ENCODE measurements at regions not wholly inside any gene's neighbourhood (a gene's known extent, or its start where the extent isn't known, plus 50 kb on each side); places are given as distances from the start of the nearest gene placed in this dataset.

- no peak overlapping the region for H3K27ac ChIP-seq
- TF ChIP-seq ZFX (IDR thresholded peaks at IDR 0.05), result no peak
- TF ChIP-seq, protein P1, sequence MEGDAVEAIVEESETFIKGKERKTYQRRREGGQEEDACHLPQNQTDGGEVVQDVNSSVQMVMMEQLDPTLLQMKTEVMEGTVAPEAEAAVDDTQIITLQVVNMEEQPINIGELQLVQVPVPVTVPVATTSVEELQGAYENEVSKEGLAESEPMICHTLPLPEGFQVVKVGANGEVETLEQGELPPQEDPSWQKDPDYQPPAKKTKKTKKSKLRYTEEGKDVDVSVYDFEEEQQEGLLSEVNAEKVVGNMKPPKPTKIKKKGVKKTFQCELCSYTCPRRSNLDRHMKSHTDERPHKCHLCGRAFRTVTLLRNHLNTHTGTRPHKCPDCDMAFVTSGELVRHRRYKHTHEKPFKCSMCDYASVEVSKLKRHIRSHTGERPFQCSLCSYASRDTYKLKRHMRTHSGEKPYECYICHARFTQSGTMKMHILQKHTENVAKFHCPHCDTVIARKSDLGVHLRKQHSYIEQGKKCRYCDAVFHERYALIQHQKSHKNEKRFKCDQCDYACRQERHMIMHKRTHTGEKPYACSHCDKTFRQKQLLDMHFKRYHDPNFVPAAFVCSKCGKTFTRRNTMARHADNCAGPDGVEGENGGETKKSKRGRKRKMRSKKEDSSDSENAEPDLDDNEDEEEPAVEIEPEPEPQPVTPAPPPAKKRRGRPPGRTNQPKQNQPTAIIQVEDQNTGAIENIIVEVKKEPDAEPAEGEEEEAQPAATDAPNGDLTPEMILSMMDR (conservative IDR thresholded peaks at IDR 0.05), result no peak
Observed at GRCh38 chr13:80787604-80788003, 446.7 kb upstream of the SPRY2 start.

DNA sequence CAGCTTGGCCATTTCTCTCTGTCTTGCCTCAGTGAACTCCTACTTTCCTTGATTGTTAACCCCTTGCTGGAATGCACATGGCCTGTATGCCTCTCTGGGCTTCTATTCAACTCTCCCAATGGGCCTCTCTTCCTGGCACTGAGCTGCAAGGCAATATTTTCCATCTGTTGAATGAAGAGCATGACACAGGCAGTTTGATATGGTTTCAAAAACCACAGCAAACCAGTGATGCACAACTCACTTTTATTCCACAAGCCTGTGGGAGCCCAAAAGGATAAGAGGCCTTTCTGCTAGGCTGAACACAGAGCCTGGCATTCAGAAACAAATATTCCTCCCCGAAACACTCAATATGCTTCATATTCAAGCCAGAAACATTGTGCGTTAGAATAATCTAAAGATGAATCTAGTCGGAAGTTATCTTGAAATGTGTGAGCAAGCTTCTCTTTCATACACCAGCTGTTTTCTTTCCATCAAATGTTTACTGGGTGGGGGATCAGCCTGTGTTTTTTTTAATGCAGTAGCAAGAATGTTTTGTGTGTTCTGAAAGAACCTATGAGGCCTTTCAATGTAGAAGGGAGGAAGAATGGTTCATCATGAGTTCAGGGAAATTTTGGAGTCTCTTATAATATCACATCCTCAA is 443.1 kb upstream of the SPRY2 start:
- TF ChIP-seq, protein P1 (conservative IDR thresholded peaks at IDR 0.05), result no peak
- no peak for TF ChIP-seq ZFX (IDR thresholded peaks at IDR 0.05)
- no peak overlapping the region for H3K27ac ChIP-seq

GRCh38 chr13:80782441-80782840 is 441.5 kb upstream of the SPRY2 start:
- no peak overlapping the region for H3K27ac ChIP-seq

DNA sequence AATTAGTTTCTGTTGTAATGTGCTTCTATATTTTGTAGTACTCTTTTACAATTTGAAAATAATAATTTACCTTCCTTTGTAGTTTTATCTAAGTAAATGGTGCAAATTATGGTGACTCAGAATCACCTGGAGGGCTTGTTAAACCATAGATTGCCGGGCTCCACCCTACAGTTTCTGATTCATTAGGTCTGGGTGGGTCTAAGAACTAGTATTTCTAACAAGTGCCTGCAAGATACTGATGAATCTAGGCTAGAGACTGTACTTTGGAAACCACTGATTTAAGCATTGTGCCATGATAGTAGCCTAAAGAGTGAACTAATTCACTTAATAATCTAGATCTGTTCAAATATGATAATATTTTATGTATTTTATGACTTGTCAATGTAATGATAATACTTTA is 437.4 kb upstream of the SPRY2 start:
- TF ChIP-seq, protein P1 (conservative IDR thresholded peaks at IDR 0.05), result no peak
- no peak for TF ChIP-seq ZFX (IDR thresholded peaks at IDR 0.05)

More at GRCh38 chr13:80782441-80782840, 441.5 kb upstream of the SPRY2 start:
- TF ChIP-seq ZFX (IDR thresholded peaks at IDR 0.05), result no peak
- TF ChIP-seq, protein P1 (conservative IDR thresholded peaks at IDR 0.05), result no peak

DNA sequence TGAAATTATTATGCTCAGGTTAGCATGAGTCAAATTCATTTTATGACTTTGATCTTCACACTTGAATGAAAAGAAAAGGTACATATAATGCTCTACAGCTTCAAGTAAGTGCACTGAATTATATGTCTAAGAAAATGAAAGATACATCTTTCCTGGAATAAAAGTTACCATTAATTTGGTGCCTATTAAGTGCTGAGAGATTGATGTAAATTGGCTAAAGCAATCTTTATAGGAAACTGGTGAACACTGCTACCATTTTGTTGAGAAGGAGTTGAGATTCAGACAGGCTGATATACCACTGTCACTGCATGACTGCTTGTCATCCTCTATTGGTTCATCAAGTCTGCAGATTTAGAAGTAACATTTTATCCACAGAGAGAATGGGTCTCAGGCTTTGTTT is 416.8 kb upstream of the SPRY2 start:
- H3K27ac ChIP-seq, result no peak overlapping the region
- TF ChIP-seq ZFX (IDR thresholded peaks at IDR 0.05), result no peak

More for the DNA sequence above, 437.4 kb upstream of the SPRY2 start:
- no peak overlapping the region for H3K27ac ChIP-seq

DNA sequence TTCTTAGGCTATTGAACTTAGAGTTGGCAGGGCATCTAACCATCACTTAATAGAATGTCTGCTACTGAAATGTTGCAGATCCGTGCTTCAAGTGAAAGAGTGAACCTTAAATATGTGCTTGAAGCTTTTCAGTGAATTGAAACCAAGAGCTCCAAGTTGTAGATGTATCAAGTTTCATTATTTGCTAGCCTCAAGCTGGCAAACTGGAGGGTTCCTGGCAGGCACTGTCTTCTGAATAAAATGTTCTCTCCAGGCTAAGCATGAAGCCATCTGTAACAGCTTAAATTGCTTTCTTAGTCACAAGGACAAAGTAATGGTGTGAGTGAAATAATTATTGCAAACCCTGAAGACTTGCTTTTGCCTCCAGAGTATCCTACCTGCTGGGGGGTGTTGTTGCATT is 415.0 kb upstream of the SPRY2 start:
- H3K27ac ChIP-seq, result no peak overlapping the region
- no peak for TF ChIP-seq ZFX (IDR thresholded peaks at IDR 0.05)
- TF ChIP-seq, protein P1 (conservative IDR thresholded peaks at IDR 0.05), result no peak

GRCh38 chr13:80754441-80754840 is 413.5 kb upstream of the SPRY2 start:
- TF ChIP-seq ZFX (IDR thresholded peaks at IDR 0.05), result no peak
- TF ChIP-seq, protein P1 (conservative IDR thresholded peaks at IDR 0.05), result no peak
- H3K27ac ChIP-seq, result no peak overlapping the region

GRCh38 chr13:80753866-80754265 is 412.9 kb upstream of the SPRY2 start:
- TF ChIP-seq ZFX (IDR thresholded peaks at IDR 0.05), result no peak
- TF ChIP-seq, protein P1 (conservative IDR thresholded peaks at IDR 0.05), result no peak
- no peak overlapping the region for H3K27ac ChIP-seq
